ENCODE measurements at regions not wholly inside any gene's neighbourhood (a gene's known extent, or its start where the extent isn't known, plus 50 kb on each side); places are given as distances from the start of the nearest gene placed in this dataset.
A peak's percentile ranks its signal among the peaks of the same experiment; 100 is the strongest.

GRCh38 chr3:64410226-64410625 is 185.0 kb upstream of the PRICKLE2 start:
- no peak overlapping the region for H3K4me3 Mint-ChIP-seq
- TF ChIP-seq CTCF (conservative IDR thresholded peaks at IDR 0.05): no peak
- H3K27ac Mint-ChIP-seq: no peak overlapping the region
- peaks cover 17% of the 10 kb centered on the region for H3K36me3 Mint-ChIP-seq
- no peak for DNase-seq (ENCODE audit: extremely low spot score, unreplicated experiment)
- peaks cover 49% of the 10 kb centered on the region for H3K27me3 Mint-ChIP-seq
- H3K9me3 Mint-ChIP-seq: peaks cover 4% of the 10 kb centered on the region
- peaks cover 52% of the 10 kb centered on the region for H3K4me1 Mint-ChIP-seq (ENCODE audit: unreplicated experiment)

GRCh38 chr3:64408770-64409169 is 183.5 kb upstream of the PRICKLE2 start:
- Mint-ChIP-seq H3K36me3 (peaks cover 14% of the 10 kb centered on the region), H3K4me3 (no peak overlapping the region), H3K27me3 (peaks cover 43% of the 10 kb centered on the region), H3K27ac (no peak overlapping the region), H3K4me1 (ENCODE audit: unreplicated experiment) (peaks cover 50% of the 10 kb centered on the region), H3K9me3 (peaks cover 4% of the 10 kb centered on the region)
- TF ChIP-seq CTCF (conservative IDR thresholded peaks at IDR 0.05): no peak
- DNase-seq (ENCODE audit: extremely low spot score, unreplicated experiment): no peak

GRCh38 chr3:64406271-64406670 is 181.0 kb upstream of the PRICKLE2 start:
- Mint-ChIP-seq H3K4me1 (ENCODE audit: unreplicated experiment) (peaks cover 47% of the 10 kb centered on the region), H3K4me3 (no peak overlapping the region), H3K27ac (no peak overlapping the region), H3K9me3 (peaks cover 4% of the 10 kb centered on the region), H3K27me3 (peaks cover 30% of the 10 kb centered on the region), H3K36me3 (peaks cover 4% of the 10 kb centered on the region)
- no peak for DNase-seq (ENCODE audit: extremely low spot score, unreplicated experiment)
- peak; percentile 41 for TF ChIP-seq CTCF (conservative IDR thresholded peaks at IDR 0.05)

GRCh38 chr3:64405211-64405835 is 180.1 kb upstream of the PRICKLE2 start:
- Mint-ChIP-seq H3K36me3 (peaks cover 4% of the 10 kb centered on the region), H3K27me3 (peaks cover 35% of the 10 kb centered on the region), H3K27ac (no peak overlapping the region), H3K4me3 (no peak overlapping the region), H3K4me1 (ENCODE audit: unreplicated experiment) (peaks cover 41% of the 10 kb centered on the region), H3K9me3 (peaks cover 4% of the 10 kb centered on the region)
- TF ChIP-seq CTCF (conservative IDR thresholded peaks at IDR 0.05): no peak
- DNase-seq (ENCODE audit: extremely low spot score, unreplicated experiment): no peak

- H3K27me3 Mint-ChIP-seq: peaks cover 7% of the 10 kb centered on the region
- peaks cover 40% of the 10 kb centered on the region for H3K4me1 Mint-ChIP-seq (ENCODE audit: unreplicated experiment)
- H3K27ac Mint-ChIP-seq: no peak overlapping the region
- no peaks in the 10 kb centered on the region for H3K36me3 Mint-ChIP-seq
- H3K9me3 Mint-ChIP-seq: no peaks in the 10 kb centered on the region
- no peak for TF ChIP-seq CTCF (conservative IDR thresholded peaks at IDR 0.05)
- no peak for DNase-seq (ENCODE audit: extremely low spot score, unreplicated experiment)
- H3K4me3 Mint-ChIP-seq: no peak overlapping the region
Measured at GRCh38 chr3:64400706-64401105, 175.4 kb upstream of the PRICKLE2 start.

Measured in type B pancreatic cell (in vitro differentiated cells).